Stimulated activated CD4-positive, alpha-beta T cell treated with anti-CD3 and anti-CD28 coated beads, Interleukin-12 subunit alpha, Interleukin-12 subunit beta, amount 100 ng/mL, for 4 hours (primary cell): ENCODE measurements at regions not wholly inside any gene's neighbourhood (a gene's known extent, or its start where the extent isn't known, plus 50 kb on each side); places are given as distances from the start of the nearest gene placed in this dataset.
"Not testable (repeated sequence)": the region's sequence is repeated elsewhere in the genome, so short reads cannot be mapped to it uniquely, and the experiment has no call there.

Experiments used
- DNase-seq: peaks from one replicate; pipeline ENCODE4 v3.0.0-alpha.2; 2020

- no peak for DNase-seq
Measured at GRCh38 chr10:25724241-25724640, 209.8 kb upstream of the MYO3A start.

GRCh38 chr10:25725917-25726716, 207.9 kb upstream of the MYO3A start:
- DNase-seq: no peak

GRCh38 chr10:25738776-25739175, 195.3 kb upstream of the MYO3A start:
- no peak for DNase-seq

DNA sequence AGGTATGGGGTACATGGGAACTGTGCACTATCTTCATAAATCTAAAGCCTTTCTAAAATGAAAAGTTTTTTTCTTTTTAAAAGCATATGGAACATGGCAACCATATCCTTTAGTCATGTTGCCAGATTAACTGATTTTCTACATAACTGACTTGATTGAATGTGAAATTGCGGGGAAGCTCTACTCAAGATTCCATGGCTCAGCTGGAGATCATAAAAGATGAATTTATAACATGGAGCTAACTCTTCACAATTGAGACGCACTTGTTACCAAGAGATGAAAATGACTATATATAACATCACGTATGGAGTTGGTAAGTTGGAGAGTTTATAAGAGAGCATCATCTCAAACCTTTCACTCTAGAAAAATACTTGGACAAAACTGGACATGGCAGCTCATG, 190.2 kb upstream of the MYO3A start:
- no peak for DNase-seq

DNA sequence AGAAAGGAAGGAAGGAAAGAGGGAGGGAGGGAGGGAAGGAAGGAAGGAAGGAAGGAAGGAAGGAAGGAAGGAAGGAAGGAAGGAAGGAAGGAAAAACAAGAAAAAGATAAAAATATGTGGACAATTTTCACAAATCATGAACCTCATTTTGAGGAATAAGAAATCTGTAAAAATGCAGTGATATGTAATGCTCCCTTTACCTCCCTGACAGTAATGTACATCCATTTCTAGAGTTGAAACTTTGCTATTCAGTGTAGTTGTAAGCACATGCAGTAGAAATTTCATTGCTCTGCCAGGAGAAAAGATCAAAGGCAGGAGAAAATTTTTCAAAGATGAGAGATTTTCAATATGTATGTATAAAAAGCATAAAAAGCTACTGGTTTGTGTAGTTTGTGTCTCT, 189.5 kb upstream of the MYO3A start:
- DNase-seq: no peak

GRCh38 chr10:25745976-25746375, 188.1 kb upstream of the MYO3A start:
- DNase-seq: no peak

- DNase-seq: no peak
Measured at GRCh38 chr10:25747084-25747483, 186.9 kb upstream of the MYO3A start.

- DNase-seq: no peak
Measured at GRCh38 chr10:25748509-25748908, 185.5 kb upstream of the MYO3A start.

DNA sequence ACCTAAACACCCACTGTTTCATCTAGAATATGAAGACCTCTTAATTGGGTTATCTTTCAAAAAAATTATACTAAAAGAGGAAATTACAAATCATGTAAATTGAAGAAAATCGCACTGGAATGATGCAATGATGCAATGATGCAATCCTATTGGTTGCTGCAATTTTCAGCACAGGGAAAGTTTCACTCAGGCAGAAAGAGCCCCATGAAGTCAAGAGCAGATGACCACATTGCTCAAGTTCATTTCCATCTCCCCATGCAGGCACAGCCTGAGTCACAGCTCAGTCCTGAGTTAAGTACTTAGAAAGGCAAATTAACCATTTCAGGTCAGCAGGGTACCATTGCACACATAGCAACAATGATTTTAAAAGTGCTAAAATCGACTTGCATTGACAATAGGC, 180.3 kb upstream of the MYO3A start:
- DNase-seq: no peak

- not testable (repeated sequence) for DNase-seq
Measured at GRCh38 chr10:25755874-25756273, 178.2 kb upstream of the MYO3A start.

DNA sequence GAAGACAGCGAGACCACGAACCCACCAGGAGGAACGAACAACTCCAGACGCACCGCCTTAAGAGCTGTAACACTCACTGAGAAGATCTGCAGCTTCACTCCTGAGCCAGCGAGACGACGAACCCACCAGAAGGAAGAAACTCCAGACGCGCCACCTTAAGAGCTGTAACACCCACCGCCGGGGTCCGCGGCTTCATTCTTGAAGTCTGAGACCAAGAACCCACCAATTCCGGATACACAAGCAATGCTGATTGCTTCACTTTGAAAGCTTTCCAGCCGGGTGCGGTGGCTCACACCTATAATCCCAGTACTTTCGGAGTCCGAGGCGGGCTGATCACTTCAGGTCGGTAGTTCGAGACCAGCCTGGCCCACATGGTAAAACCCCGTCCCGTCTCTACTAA, 177.2 kb upstream of the MYO3A start:
- no peak for DNase-seq

GRCh38 chr10:25758041-25758457, 176.0 kb upstream of the MYO3A start:
- no peak for DNase-seq

DNA sequence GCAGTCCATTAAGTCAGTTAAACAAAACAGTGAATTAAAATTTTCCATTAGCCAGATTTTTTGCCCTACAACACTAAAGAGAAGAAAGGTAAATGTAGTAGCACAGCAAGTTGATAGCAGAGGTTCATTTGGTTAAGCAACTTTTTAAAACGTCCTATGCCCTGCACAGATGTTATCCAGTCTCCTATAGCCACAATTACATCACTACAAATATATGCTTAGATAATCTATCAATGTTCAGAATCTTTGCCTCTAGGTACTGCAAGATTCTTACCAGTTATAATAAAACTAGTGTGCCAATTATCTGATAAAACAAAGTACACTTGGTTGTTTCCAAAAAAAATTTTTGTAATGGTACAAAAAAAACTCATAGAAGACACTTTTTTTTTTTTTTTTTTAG, 175.5 kb upstream of the MYO3A start:
- DNase-seq: no peak

DNA sequence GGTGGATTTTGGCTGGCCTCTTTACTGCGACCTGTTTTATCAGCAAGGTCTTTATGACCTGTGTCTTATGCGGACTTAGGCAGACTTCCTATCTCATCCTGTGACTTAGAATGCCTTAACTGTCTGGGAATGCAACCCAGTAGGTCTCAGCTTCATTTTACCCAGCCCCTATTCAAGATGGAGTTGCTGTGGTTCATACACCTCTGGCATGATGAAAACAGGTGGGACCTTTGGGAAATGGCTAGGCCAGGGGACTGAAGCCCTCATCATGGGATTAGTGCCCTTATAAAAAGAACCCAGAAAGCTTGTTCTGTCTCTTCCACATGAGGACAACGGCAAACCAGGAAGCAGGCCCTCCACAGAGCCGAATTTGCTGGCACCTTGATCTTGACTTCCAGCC, 172.1 kb upstream of the MYO3A start:
- no peak for DNase-seq

DNA sequence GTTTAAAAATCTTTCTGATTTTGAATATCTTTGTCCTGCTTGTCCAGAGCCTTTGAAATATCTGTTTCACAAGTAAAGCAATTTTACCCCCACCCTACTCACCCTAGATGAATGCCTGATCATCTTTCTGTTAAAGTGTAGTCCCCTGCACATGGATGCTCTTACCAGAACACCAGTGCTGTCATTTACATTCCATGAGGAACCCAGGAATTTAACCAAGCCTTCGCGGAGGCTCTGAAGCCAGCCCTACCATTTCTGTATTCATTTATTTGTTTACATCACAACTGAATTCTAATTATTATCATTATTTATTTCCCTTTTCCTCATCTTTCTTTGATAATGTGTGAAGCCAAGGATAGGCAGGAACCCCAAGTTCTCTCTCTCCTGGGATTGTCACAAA, 167.8 kb upstream of the MYO3A start:
- DNase-seq: no peak

- DNase-seq: no peak
Measured at GRCh38 chr10:25766687-25767221, 167.3 kb upstream of the MYO3A start.

- DNase-seq: no peak
Measured at GRCh38 chr10:25768167-25768566, 165.9 kb upstream of the MYO3A start.

GRCh38 chr10:25778646-25779045, 155.4 kb upstream of the MYO3A start:
- no peak for DNase-seq

DNA sequence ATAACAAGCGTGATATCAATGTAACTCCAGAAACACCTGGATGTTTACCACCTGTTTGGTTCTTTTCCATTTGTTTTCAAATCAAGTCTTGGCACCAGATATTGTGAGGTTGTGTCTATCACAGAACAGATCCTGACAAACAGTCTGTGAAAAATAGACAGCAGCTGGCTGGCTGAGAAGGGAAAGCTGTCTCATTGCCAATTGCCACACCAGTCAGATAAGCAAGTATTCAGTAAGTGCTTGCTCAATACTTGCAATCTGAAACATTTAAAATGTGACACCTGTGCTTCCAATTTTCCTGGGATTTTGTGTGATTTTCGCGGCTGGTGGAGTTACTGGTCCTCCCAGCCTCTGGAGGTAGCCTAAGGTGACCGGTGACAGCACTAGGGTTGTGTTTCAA, 147.9 kb upstream of the MYO3A start:
- no peak for DNase-seq

- DNase-seq: no peak
Measured at GRCh38 chr10:25786899-25787298, 147.1 kb upstream of the MYO3A start.

DNA sequence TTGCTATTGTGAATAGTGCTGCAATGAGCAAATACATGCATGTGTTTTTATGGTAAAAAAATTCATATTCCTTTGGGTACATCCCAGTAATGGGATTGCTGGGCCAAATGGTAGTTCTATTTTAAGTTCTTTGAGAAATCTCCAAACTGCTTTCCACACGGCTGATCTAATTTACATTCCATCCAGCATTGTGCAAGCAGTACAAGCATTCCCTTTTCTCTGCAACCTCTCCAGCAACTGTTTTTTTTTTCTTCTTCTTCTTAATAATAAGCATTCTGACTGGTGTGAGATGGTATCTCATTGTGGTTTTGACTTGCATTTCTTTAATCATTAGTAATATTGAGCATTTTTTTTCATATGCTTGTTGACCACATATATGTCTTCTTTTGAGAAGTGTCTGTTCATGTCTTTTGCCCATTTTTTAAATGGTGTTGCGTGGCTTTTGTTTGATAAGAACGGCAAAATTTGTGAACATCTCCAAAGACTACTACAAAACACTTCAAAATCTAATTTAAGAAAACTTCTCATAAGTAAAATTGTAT, 136.1 kb upstream of the MYO3A start:
- no peak for DNase-seq

DNA sequence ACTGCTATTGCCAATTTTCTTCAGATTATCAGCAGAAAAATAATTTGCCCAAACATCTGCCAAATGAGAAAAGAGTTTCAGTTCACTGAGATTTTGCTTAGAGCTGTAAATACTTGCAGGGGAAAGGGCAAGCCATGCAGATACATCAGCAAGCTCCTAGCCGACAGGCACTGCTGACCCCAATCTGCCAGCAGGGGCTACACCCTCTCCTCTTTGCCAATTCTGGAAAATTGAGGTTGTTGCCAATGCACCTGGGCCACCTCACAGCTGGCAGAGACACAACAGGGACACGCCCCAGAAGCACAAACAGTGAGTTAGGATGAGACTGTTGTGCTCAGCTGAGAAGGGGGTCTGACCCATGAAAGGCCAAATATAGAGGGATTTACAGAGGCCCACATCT, 129.5 kb upstream of the MYO3A start:
- no peak for DNase-seq

GRCh38 chr10:25805986-25806385, 128.0 kb upstream of the MYO3A start:
- DNase-seq: no peak

DNA sequence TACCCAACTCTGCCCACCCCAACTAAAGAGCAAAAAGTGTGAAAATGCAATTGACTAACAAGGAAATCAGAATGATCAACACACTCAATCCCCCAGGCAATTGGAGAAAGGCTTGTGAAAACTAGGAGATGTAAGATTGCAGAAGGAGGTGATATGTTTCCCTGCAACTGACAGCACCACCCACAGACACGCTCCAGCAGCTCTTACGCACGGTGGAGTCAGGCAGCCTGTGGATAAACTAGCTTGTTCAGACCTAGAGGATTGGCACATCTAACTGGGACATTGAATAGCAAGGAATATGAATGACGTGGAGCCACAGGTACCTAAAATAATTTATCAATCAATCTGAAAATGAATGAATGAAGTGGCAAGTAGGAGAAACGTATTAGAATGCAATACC, 125.7 kb upstream of the MYO3A start:
- DNase-seq: no peak
